Suprapubic skin (tissue), 4 donors: ENCODE measurements at regions not wholly inside any gene's neighbourhood (a gene's known extent, or its start where the extent isn't known, plus 50 kb on each side); places are given as distances from the start of the nearest gene placed in this dataset.

Experiments used
- EP300 ChIP-seq: sonication (generic); formaldehyde crosslinking; IDR thresholded peaks from one replicate; pipeline ENCODE4 v1.6.1; 2017; ENCODE audit warnings: antibody characterized with exemption
- POLR2A ChIP-seq, 2 donors: fragments of 450-650 bp; IDR thresholded peaks; one replicate each; pipeline ENCODE4 v1.6.1; 2017; ENCODE audit warnings: antibody characterized with exemption in 2 of 2, mild to moderate bottlenecking in 2 of 2, moderate library complexity in 2 of 2
- POLR2AphosphoS5 ChIP-seq, 3 donors: sonication (generic); formaldehyde crosslinking; IDR thresholded peaks; one replicate each; pipeline ENCODE4 v1.6.1; 2017; ENCODE audit warnings: antibody characterized with exemption in 3 of 3
- TF ChIP-seq, protein P1 (sequence below), 2 donors: fragments of 200-600 bp in 1 of 2; fragments of 450-650 bp in 1 of 2; sonication (generic) in 1 of 2; IDR thresholded peaks; one replicate each; pipeline ENCODE4 v1.5.1; 2016 to 2019; ENCODE audit warnings: antibody characterized with exemption in 2 of 2, mild to moderate bottlenecking in 1 of 2, moderate library complexity in 1 of 2

- TF ChIP-seq, protein P1, sequence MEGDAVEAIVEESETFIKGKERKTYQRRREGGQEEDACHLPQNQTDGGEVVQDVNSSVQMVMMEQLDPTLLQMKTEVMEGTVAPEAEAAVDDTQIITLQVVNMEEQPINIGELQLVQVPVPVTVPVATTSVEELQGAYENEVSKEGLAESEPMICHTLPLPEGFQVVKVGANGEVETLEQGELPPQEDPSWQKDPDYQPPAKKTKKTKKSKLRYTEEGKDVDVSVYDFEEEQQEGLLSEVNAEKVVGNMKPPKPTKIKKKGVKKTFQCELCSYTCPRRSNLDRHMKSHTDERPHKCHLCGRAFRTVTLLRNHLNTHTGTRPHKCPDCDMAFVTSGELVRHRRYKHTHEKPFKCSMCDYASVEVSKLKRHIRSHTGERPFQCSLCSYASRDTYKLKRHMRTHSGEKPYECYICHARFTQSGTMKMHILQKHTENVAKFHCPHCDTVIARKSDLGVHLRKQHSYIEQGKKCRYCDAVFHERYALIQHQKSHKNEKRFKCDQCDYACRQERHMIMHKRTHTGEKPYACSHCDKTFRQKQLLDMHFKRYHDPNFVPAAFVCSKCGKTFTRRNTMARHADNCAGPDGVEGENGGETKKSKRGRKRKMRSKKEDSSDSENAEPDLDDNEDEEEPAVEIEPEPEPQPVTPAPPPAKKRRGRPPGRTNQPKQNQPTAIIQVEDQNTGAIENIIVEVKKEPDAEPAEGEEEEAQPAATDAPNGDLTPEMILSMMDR (IDR thresholded peaks at IDR 0.05) = no peak
- TF ChIP-seq POLR2AphosphoS5 (IDR thresholded peaks at IDR 0.05) = no peak
- TF ChIP-seq POLR2A (IDR thresholded peaks at IDR 0.05) = no peak
- TF ChIP-seq EP300 = no peak
Observed at GRCh38 chr12:69091442-69092017, 147.8 kb upstream of the CPSF6 start.
